ENCODE measurements at regions not wholly inside any gene's neighbourhood (a gene's known extent, or its start where the extent isn't known, plus 50 kb on each side); places are given as distances from the start of the nearest gene placed in this dataset.

DNA sequence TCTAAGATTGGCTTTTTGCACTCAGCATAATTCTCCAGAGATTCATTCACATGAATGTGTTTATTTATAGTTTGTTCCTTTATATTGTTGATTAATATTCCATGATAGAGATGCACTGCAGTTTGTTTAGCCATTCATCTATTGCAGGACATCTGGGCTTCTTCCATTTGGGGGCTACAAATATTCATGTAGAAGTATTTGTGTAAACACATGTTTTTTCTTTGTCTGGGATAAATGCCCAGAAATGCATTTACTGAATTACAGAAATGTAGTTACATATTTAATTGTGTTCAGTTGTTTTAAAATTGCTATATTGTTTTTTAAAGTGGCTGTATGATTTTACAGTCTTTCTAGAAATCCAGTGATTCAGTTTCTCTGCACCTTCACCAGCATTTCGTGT, 635.0 kb downstream of the ZIC1 start:
- in situ Hi-C loops (cut with MboI; ENCODE audit: low pct_unique_long_range_greater_than_20kb, low sequenced_read_pairs, unreplicated experiment), result no loop called here
- DNase-seq (ENCODE audit: low spot score), result no peak
- TF ChIP-seq, protein P1, sequence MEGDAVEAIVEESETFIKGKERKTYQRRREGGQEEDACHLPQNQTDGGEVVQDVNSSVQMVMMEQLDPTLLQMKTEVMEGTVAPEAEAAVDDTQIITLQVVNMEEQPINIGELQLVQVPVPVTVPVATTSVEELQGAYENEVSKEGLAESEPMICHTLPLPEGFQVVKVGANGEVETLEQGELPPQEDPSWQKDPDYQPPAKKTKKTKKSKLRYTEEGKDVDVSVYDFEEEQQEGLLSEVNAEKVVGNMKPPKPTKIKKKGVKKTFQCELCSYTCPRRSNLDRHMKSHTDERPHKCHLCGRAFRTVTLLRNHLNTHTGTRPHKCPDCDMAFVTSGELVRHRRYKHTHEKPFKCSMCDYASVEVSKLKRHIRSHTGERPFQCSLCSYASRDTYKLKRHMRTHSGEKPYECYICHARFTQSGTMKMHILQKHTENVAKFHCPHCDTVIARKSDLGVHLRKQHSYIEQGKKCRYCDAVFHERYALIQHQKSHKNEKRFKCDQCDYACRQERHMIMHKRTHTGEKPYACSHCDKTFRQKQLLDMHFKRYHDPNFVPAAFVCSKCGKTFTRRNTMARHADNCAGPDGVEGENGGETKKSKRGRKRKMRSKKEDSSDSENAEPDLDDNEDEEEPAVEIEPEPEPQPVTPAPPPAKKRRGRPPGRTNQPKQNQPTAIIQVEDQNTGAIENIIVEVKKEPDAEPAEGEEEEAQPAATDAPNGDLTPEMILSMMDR (IDR thresholded peaks at IDR 0.05; ENCODE audit: extremely low read depth, insufficient read depth, missing control alignments), result no peak

DNA sequence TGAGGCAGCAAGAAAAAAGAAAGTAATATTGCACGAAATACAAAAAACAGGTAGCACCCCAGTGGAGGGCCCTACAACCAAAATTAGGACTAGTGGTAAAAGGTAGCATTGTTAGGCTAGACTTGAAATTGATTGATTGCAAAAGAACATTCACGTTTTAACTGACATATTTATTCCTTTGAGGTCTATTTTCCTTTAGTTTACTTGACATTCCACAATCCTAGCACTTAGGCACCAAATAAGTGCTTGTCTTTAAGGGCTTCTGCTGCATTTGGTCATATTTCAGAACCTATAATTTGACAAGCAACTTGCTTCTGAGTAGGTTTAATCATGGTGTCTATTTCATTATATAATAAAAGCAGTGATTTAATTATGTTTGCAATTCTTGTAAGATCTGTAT, 642.7 kb upstream of the AGTR1 start:
- in situ Hi-C loops (cut with MboI; ENCODE audit: low pct_unique_long_range_greater_than_20kb, low sequenced_read_pairs, unreplicated experiment), result no loop called here
- no peak for DNase-seq (ENCODE audit: low spot score)
- TF ChIP-seq, protein P1 (IDR thresholded peaks at IDR 0.05; ENCODE audit: extremely low read depth, insufficient read depth, missing control alignments), result no peak

DNA sequence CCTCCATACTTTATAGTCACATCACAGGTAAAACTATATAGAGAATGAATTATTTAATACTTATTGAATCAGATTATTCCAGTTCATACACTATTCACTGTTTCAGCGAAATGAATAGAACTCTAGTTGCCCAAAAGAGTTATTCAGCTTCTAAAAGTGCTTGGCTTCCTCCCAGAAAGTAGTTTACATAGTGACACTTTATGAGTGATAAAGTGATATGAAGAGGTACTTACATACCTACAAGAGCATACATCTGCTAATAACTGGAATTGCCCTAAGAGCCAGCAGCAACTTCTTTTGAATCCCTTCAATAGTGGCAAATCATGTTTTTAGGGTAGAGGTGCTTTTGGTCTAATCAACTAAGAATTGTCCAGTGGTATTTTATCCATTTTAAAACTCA, 635.1 kb upstream of the AGTR1 start:
- in situ Hi-C loops (cut with MboI; ENCODE audit: low pct_unique_long_range_greater_than_20kb, low sequenced_read_pairs, unreplicated experiment), result no loop called here
- no peak for DNase-seq (ENCODE audit: low spot score)
- TF ChIP-seq, protein P1 (IDR thresholded peaks at IDR 0.05; ENCODE audit: extremely low read depth, insufficient read depth, missing control alignments), result no peak

DNA sequence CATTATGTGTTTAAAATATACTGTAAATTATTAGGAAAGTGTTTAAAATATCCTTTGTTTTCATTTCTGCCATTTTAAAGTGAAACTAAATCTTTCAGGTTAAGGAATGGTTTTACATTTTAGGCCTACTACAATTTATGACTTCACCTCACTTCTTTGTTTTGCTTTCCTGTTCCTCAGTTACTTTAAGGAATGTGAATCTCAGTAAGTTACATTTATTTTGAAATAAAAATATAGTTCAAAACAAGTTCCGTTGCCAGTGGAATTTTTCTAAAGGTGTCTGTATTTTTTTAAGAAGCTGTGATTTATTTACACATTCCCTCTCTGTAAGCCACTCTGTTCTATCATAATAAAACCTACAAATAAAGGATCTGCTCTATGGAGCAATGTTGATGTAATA, 630.9 kb upstream of the AGTR1 start:
- in situ Hi-C loops (cut with MboI; ENCODE audit: low pct_unique_long_range_greater_than_20kb, low sequenced_read_pairs, unreplicated experiment), result no loop called here
- TF ChIP-seq, protein P1 (IDR thresholded peaks at IDR 0.05; ENCODE audit: extremely low read depth, insufficient read depth, missing control alignments), result no peak
- DNase-seq (ENCODE audit: low spot score), result no peak

DNA sequence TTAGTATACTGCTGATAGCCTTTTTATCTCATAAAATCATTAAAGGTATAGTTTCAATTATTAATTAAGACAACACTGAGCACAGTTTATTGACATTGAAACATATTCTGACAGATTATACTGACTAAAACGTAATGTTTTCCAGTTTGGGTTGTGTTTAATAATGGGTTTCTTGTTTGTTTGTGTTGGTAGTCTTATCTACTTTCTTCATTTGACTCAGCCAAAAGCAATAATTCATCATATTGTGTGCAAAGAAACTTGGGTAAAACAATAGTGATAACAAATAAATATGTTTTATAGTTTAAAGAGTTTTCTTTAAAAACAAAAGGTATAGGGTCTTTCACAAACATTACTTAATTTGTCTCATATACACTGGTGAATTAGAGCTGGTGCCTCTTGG, 629.2 kb upstream of the AGTR1 start:
- DNase-seq (ENCODE audit: low spot score), result no peak
- in situ Hi-C loops (cut with MboI; ENCODE audit: low pct_unique_long_range_greater_than_20kb, low sequenced_read_pairs, unreplicated experiment), result no loop called here
- TF ChIP-seq, protein P1 (IDR thresholded peaks at IDR 0.05; ENCODE audit: extremely low read depth, insufficient read depth, missing control alignments), result no peak

DNA sequence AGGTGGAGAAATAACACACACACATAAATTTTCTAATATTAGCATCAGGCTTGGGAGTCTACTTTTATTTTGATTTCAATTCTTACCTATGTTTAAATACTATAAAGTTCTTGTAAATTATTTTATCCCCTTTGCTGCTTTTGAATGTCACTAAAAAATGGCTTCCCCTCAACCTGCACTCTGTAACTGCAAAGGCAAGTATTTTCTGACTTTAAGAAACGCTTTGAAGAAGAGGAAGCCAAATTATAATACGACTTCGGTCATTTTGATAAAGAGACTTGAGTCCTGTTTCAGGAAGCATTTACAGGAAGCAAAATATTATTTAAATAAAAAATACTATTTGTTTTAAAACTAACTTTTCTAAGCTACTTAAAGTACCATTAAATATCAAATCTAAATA, 627.7 kb upstream of the AGTR1 start:
- TF ChIP-seq, protein P1 (IDR thresholded peaks at IDR 0.05; ENCODE audit: extremely low read depth, insufficient read depth, missing control alignments), result no peak
- in situ Hi-C loops (cut with MboI; ENCODE audit: low pct_unique_long_range_greater_than_20kb, low sequenced_read_pairs, unreplicated experiment), result no loop called here
- no peak for DNase-seq (ENCODE audit: low spot score)

All from GM13977 (cell line).